H1 (cell line): ENCODE measurements at regions not wholly inside any gene's neighbourhood (a gene's known extent, or its start where the extent isn't known, plus 50 kb on each side); places are given as distances from the start of the nearest gene placed in this dataset.

Source experiments
- CEBPB ChIP-seq: IDR thresholded peaks from 2 replicates; pipeline ENCODE4 v1.6.1; 2012; ENCODE audit warnings: low read depth, low read length
- CHD1 ChIP-seq: IDR thresholded peaks from 2 replicates; pipeline ENCODE4 v1.6.1; 2012; ENCODE audit warnings: low read depth, low read length, improper control_type of control experiment
- NANOG ChIP-seq: IDR thresholded peaks from 2 replicates; pipeline ENCODE4 v1.6.1; 2011; ENCODE audit warnings: low read length, low read depth, mild to moderate bottlenecking, inconsistent platforms; ENCODE audit not compliant: insufficient read depth, poor library complexity, severe bottlenecking
- RNF2 ChIP-seq: fragments of 200-900, 300-1000 bp; sonication (generic); IDR thresholded peaks from 2 replicates; pipeline ENCODE4 v1.7.1; 2016; ENCODE audit warnings: borderline replicate concordance, low read depth, mild to moderate bottlenecking, antibody characterized with exemption, low read length; ENCODE audit not compliant: poor library complexity, severe bottlenecking; ENCODE audit errors: missing control alignments
- SAP30 ChIP-seq: fragments of 300-600 bp; sonication (generic); IDR thresholded peaks from 2 replicates; pipeline ENCODE4 v1.7.1; 2012; ENCODE audit warnings: low read length, moderate library complexity, mild to moderate bottlenecking, inconsistent platforms; ENCODE audit not compliant: insufficient read depth, insufficient replicate concordance
- SRF ChIP-seq: IDR thresholded peaks from 2 replicates; pipeline ENCODE4 v1.6.1; 2011; ENCODE audit warnings: mild to moderate bottlenecking, low read depth, low read length, moderate library complexity
- TBP ChIP-seq: IDR thresholded peaks from 2 replicates; pipeline ENCODE4 v1.6.1; 2011; ENCODE audit warnings: low read depth, low read length, improper control_type of control experiment
- ZNF274 ChIP-seq: IDR thresholded peaks from 2 replicates; pipeline ENCODE4 v1.7.0; 2012; ENCODE audit warnings: low read length, borderline replicate concordance; ENCODE audit errors: extremely low read depth

DNA sequence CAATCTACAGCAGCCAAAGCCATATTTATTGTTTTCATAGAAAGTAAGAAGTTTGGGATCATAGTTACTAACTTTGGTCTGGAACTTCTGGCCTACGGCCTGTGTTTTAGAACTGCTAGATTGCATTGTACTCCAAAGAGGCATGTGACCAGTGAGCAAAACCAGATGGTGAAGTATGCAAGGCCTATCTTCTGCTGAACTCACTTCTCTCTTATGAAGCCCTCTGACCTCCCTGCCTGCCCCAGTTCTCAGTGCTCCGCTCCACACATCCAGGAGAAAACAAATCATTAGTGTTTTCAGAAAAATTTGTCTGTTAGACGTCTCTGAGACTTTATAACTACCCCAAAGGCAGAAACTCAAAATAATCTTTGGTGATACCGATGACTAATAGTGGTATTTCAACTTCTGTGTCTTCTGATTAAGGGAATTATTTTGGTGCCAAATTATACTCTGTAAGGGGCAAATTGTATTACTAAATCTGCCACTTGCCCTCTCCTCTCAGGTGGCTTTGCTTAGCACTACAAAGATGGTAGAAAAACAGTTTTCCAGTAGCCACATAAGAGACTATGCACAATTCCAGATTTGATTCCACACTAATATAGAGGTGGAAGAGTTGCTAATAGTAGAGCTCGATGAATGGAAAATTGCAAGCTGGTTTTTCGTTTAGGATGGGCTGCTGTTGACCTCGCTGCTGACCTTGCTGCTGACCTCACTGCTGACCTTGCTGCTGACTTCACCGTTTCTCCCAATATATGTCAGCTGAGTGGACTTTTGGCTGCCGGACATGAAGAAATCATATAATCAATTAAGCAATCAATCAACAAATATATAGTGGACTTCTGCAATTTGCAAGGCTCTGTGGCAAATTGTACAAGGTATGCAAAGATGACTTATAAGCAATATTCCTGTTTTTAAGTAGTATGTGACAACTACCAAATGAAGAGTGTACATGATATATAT is 147.5 kb downstream of the KITLG start (continued):
- TF ChIP-seq SAP30 (no peak), NANOG (no peak), TBP (no peak), RNF2 (no peak), CEBPB (no peak), SRF (no peak), ZNF274 (no peak), CHD1 (no peak)
